A549 (cell line): ENCODE measurements at regions not wholly inside any gene's neighbourhood (a gene's known extent, or its start where the extent isn't known, plus 50 kb on each side); places are given as distances from the start of the nearest gene placed in this dataset.

ENCODE experiments used
- ATAC-seq, 2 experiments: fragments of 200-7000 bp in 1 of 2; fragments of >200 bp in 1 of 2; cut with Nextera tagmentation in 1 of 2; cut with Tn5 transposase in 1 of 2; 3 replicates each; pipeline versions ENCODE4 v1.8.0 to v1.9.1; 2018 to 2020; ENCODE audit warnings: mild to moderate bottlenecking in 1 of 2, moderate library complexity in 1 of 2
- CTCF ChIA-PET: fragments of 300-600 bp; sonication (Branson Sonifier 250); formaldehyde crosslinking; extraction: SDS; loops from one replicate; lab custom pipeline; 2021; ENCODE audit warnings: antibody characterized with exemption, inconsistent platforms; lab: Yijun Ruan, JAX
- POLR2A ChIA-PET: fragments of 350-600 bp; formaldehyde crosslinking; extraction: SDS; loops from one replicate; lab custom pipeline; 2021; ENCODE audit warnings: antibody characterized with exemption, inconsistent platforms; lab: Yijun Ruan, JAX
- DNase-seq, 2 experiments: peaks; one replicate each; pipeline versions ENCODE4 v3.0.0 to v3.0.0-alpha.2; 2011 to 2016; ENCODE audit warnings: low read depth in 1 of 2, low spot score in 1 of 2
- FAIRE-seq: peaks from 2 replicates; lab custom pipeline; 2011; peaks lifted over from hg19 to GRCh38; lab: Jason Lieb, UNC
- H3K27ac ChIP-seq, 2 experiments: fragments of >200 bp; sonication (Bioruptor Twin); formaldehyde crosslinking; 3 replicates each; pipeline ENCODE4 v1.5.1; 2016 to 2017
- H3K4me1 ChIP-seq: fragments of >200 bp; sonication (Bioruptor Twin); formaldehyde crosslinking; 3 replicates; pipeline ENCODE4 v1.6.1; 2016
- H3K4me2 ChIP-seq: fragments of >200 bp; sonication (Bioruptor Twin); formaldehyde crosslinking; 3 replicates; pipeline ENCODE4 v1.6.1; 2016
- H3K4me3 ChIP-seq: fragments of >200 bp; sonication (Bioruptor Twin); formaldehyde crosslinking; 3 replicates; pipeline ENCODE4 v1.5.1; 2016
- H3K9me3 ChIP-seq: fragments of >200 bp; sonication (Bioruptor Twin); formaldehyde crosslinking; 3 replicates; pipeline ENCODE4 v1.6.1; 2016
- CBX2 ChIP-seq: fragments of 200-600 bp; sonication (generic); IDR thresholded peaks from 2 replicates; pipeline ENCODE4 v1.6.1; 2016; ENCODE audit warnings: low read depth, mild to moderate bottlenecking, borderline replicate concordance
- CBX8 ChIP-seq: fragments of 200-600 bp; sonication (generic); IDR thresholded peaks from 2 replicates; pipeline ENCODE4 v1.6.1; 2016
- CEBPB ChIP-seq, 2 experiments: fragments of >200 bp in 1 of 2; sonication (Bioruptor Twin) in 1 of 2; formaldehyde crosslinking in 1 of 2; IDR thresholded peaks; 2 replicates each; pipeline ENCODE4 v1.6.1; 2012 to 2016
- CHD2 ChIP-seq: fragments of 150-350 bp; IDR thresholded peaks from 2 replicates; pipeline ENCODE4 v1.6.1; 2014; ENCODE audit warnings: low read length; ENCODE audit not compliant: partially characterized antibody
- CHD4 ChIP-seq: fragments of 200-600 bp; sonication (generic); IDR thresholded peaks from 2 replicates; pipeline ENCODE4 v1.6.1; 2016; ENCODE audit warnings: antibody characterized with exemption, mild to moderate bottlenecking, borderline replicate concordance
- EHF ChIP-seq: fragments of 250-450 bp; sonication (Bioruptor Pico); IDR thresholded peaks from 2 replicates; pipeline ENCODE4 v1.5.0; 2020; ENCODE audit warnings: mild to moderate bottlenecking
- EHMT2 ChIP-seq: fragments of 200-600 bp; sonication (generic); IDR thresholded peaks from 2 replicates; pipeline ENCODE4 v1.6.1; 2016; ENCODE audit warnings: antibody characterized with exemption, low read depth, mild to moderate bottlenecking, moderate library complexity
- EP300 ChIP-seq, 2 experiments: fragments of >200 bp; sonication (Bioruptor Twin); formaldehyde crosslinking; IDR thresholded peaks; 2 replicates in 1 of 2; 3 replicates in 1 of 2; pipeline ENCODE4 v1.6.1; 2016 to 2017
- ESRRA ChIP-seq: fragments of 150-350 bp; IDR thresholded peaks from 2 replicates; pipeline ENCODE4 v1.6.1; 2014; ENCODE audit warnings: mild to moderate bottlenecking, low read length, borderline replicate concordance
- FOXS1 ChIP-seq: fragments of 250-450 bp; sonication (Bioruptor Pico); IDR thresholded peaks from 2 replicates; pipeline ENCODE4 v1.5.0; 2020; ENCODE audit warnings: mild to moderate bottlenecking, moderate library complexity
- HDAC2 ChIP-seq: fragments of 200-600 bp; sonication (generic); IDR thresholded peaks from 2 replicates; pipeline ENCODE4 v1.6.1; 2016
- JUN ChIP-seq, 2 experiments: fragments of >200 bp; sonication (Bioruptor Twin); formaldehyde crosslinking; IDR thresholded peaks; 2 replicates in 1 of 2; 3 replicates in 1 of 2; pipeline ENCODE4 v1.6.1; 2016 to 2017
- JUNB ChIP-seq: fragments of >200 bp; sonication (Bioruptor Twin); formaldehyde crosslinking; IDR thresholded peaks from 2 replicates; pipeline ENCODE4 v1.6.1; 2016
- NFE2L2 ChIP-seq: fragments of 150-350 bp; conservative IDR thresholded peaks from 2 replicates; pipeline ENCODE4 v1.6.1; 2014; ENCODE audit warnings: low read length
- NPAS2 ChIP-seq: fragments of 250-450 bp; sonication (Bioruptor Pico); IDR thresholded peaks from 2 replicates; pipeline ENCODE4 v1.8.0; 2022; ENCODE audit warnings: mild to moderate bottlenecking, moderate library complexity, borderline replicate concordance
- POLR2AphosphoS2 ChIP-seq: conservative IDR thresholded peaks from 2 replicates; pipeline ENCODE4 v1.6.1; 2012; ENCODE audit warnings: low read length, improper control_type of control experiment, inconsistent platforms
- RCOR1 ChIP-seq: fragments of 150-350 bp; IDR thresholded peaks from 2 replicates; pipeline ENCODE4 v1.6.1; 2014; ENCODE audit warnings: antibody characterized with exemption, low read length, low read depth
- RFX5 ChIP-seq: fragments of 450-650 bp; IDR thresholded peaks from 2 replicates; pipeline ENCODE4 v1.7.1; 2014; ENCODE audit warnings: antibody characterized with exemption, mild to moderate bottlenecking, moderate library complexity
- TFCP2L1 ChIP-seq: fragments of 250-450 bp; sonication (Bioruptor Pico); IDR thresholded peaks from 2 replicates; pipeline ENCODE4 v1.5.0; 2021; ENCODE audit warnings: mild to moderate bottlenecking
- ZFP36 ChIP-seq: fragments of 450-650 bp; IDR thresholded peaks from 2 replicates; pipeline ENCODE4 v1.6.1; 2014; ENCODE audit warnings: borderline replicate concordance; ENCODE audit not compliant: partially characterized antibody
- ZSCAN20 ChIP-seq: fragments of 250-450 bp; sonication (Bioruptor Pico); IDR thresholded peaks from 2 replicates; pipeline ENCODE4 v1.8.0; 2022; ENCODE audit warnings: mild to moderate bottlenecking, moderate library complexity
- WGBS: methylation state at CpG from one replicate; pipeline ENCODE4 v1.1.6; 2017; ENCODE audit errors: missing lambda C conversion rate; 5-methylcytosine and 5-hydroxymethylcytosine counted together
- TF ChIP-seq, protein P1 (sequence below): fragments of >200 bp; sonication (Bioruptor Twin); formaldehyde crosslinking; IDR thresholded peaks from 2 replicates; pipeline ENCODE4 v1.6.1; 2016
- TF ChIP-seq, protein P2 (sequence below): fragments of >200 bp; sonication (Bioruptor Twin); formaldehyde crosslinking; IDR thresholded peaks from 3 replicates; pipeline ENCODE4 v1.6.1; 2016
- TF ChIP-seq, protein P3 (sequence below): fragments of 450-650 bp; IDR thresholded peaks from 2 replicates; pipeline ENCODE4 v1.6.1; 2014; ENCODE audit warnings: antibody characterized with exemption

DNA sequence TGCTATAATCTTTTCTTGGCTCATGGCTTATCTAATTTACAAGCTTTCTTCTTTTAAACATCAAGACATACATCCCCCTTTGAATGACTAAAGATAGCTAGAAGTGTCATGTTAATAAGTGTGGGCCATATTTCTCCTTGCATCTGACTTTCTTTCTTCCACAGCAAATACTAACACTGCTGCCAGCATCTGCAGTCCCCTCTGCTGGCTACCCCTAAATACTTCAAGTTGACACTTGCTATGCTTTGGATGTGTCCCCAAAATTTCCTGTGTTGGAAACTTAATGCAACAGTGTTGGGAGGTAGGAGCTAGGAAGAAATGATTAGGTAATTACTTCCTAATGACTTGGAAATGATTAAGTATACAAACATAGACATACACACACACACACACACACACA, 459.0 kb upstream of the ST8SIA4 start:
- no peak for ATAC-seq
- Histone ChIP-seq H3K4me1 (no peaks in the 10 kb centered on the region), H3K27ac (no peak overlapping the region), H3K4me3 (no peak overlapping the region), H3K9me3 (no peaks in the 10 kb centered on the region), H3K4me2 (no peak overlapping the region)
- TF ChIP-seq CHD2 (no peak), FOXS1 (CRISPR knock-in tag) (no peak), JUN (IDR thresholded peaks at IDR 0.05) (no peak), CHD4 (no peak)
- FAIRE-seq: no peak
- CTCF ChIA-PET: no interaction called here
- POLR2A ChIA-PET: no interaction called here
- peak in 1 of 2 experiments; percentile 2 for DNase-seq

DNA sequence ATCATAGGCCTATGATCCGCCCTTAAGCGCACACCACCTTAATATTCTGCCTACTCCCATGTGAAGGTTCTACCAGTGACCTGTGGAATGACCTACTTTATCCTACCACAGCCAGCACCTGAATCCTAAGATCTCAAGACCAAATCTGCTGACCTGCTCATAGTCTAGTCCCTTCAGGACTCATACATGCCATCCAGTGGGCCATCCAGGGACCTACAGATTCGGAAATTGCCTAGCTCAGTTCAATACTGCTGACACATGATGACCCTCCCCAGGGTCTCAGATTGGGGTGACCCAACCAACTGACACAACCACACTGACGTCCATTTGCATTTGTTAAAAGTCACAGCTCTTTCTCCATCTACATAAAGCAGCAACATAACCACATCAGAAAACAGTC, 443.8 kb upstream of the ST8SIA4 start:
- Histone ChIP-seq H3K4me2 (no peak overlapping the region), H3K27ac (no peak overlapping the region), H3K4me3 (no peak overlapping the region), H3K4me1 (no peaks in the 10 kb centered on the region), H3K9me3 (0 out of 3 replicates have a peak, but pooled peaks cover 5% of the 10 kb centered on the region)
- ChIA-PET CTCF (interaction anchor here (0.7 to 1.8 kb wide), 2 partner anchors 43 to 572 kb away, joined by 3 to 4 read pairs; no protein-coding TSS in a partner anchor), POLR2A (no interaction called here)
- no peak for TF ChIP-seq RCOR1
- no peak for TF ChIP-seq JUNB
- no peak for TF ChIP-seq NFE2L2
- no peak for TF ChIP-seq ZFP36
- TF ChIP-seq TFCP2L1 (CRISPR knock-in tag): no peak
- no peak for TF ChIP-seq POLR2AphosphoS2
- no peak for TF ChIP-seq RFX5
- no peak for TF ChIP-seq EHF (CRISPR knock-in tag)
- TF ChIP-seq HDAC2: no peak
- TF ChIP-seq ZSCAN20 (CRISPR knock-in tag): no peak
- no peak for TF ChIP-seq CHD4
- no peak for TF ChIP-seq CBX2
- DNase-seq (peak in 1 of 2 experiments; percentile 28), ATAC-seq (peak in 1 of 2 experiments; percentile 51; a peak in 3 of 6 replicates), FAIRE-seq (no peak)
- WGBS: 69% methylated on average over 4 of the region's 4 CpGs

DNA sequence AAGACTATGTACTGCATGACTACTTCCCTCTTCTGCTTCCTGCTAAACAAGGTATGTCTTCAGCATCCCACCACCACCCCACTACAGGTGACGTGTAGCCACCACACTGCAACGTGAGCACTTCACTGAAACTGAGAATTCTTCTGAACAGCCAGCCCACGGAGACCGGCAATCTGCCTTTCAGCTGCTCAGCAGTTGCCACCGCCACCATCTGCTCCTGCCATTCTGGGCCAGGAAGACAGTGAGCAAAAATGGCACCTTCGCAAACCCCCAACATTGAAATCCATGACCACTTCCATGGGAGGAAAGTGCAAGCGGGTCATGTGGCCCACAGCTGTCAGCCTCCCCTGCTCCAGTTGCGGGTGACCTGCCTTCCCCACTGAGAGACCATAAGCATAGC, 443.4 kb upstream of the ST8SIA4 start:
- FAIRE-seq: no peak
- no peak for ATAC-seq

More for the DNA sequence above, 443.4 kb upstream of the ST8SIA4 start:
- H3K4me1 ChIP-seq: no peaks in the 10 kb centered on the region
- H3K9me3 ChIP-seq: 0 out of 3 replicates have a peak, but pooled peaks cover 5% of the 10 kb centered on the region
- WGBS: 86% methylated on average over 8 of the region's 8 CpGs
- TF ChIP-seq EHF (CRISPR knock-in tag) (no peak), NPAS2 (CRISPR knock-in tag) (no peak), CBX8 (no peak), CHD4 (no peak), JUN (IDR thresholded peaks at IDR 0.05) (no peak), EP300 (IDR thresholded peaks at IDR 0.05) (no peak), ESRRA (no peak), RFX5 (no peak), ZFP36 (no peak), EHMT2 (no peak), CEBPB (IDR thresholded peaks at IDR 0.05) (no peak)
- TF ChIP-seq, protein P1, sequence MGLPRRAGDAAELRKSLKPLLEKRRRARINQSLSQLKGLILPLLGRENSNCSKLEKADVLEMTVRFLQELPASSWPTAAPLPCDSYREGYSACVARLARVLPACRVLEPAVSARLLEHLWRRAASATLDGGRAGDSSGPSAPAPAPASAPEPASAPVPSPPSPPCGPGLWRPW: no peak
- TF ChIP-seq, protein P2, sequence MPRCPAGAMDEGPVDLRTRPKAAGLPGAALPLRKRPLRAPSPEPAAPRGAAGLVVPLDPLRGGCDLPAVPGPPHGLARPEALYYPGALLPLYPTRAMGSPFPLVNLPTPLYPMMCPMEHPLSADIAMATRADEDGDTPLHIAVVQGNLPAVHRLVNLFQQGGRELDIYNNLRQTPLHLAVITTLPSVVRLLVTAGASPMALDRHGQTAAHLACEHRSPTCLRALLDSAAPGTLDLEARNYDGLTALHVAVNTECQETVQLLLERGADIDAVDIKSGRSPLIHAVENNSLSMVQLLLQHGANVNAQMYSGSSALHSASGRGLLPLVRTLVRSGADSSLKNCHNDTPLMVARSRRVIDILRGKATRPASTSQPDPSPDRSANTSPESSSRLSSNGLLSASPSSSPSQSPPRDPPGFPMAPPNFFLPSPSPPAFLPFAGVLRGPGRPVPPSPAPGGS: no peak
- TF ChIP-seq, protein P3, sequence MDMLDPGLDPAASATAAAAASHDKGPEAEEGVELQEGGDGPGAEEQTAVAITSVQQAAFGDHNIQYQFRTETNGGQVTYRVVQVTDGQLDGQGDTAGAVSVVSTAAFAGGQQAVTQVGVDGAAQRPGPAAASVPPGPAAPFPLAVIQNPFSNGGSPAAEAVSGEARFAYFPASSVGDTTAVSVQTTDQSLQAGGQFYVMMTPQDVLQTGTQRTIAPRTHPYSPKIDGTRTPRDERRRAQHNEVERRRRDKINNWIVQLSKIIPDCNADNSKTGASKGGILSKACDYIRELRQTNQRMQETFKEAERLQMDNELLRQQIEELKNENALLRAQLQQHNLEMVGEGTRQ: no peak
- TF ChIP-seq, all 56 proteins: peak for 0
- ChIA-PET CTCF (no interaction called here), POLR2A (no interaction called here)
- Histone ChIP-seq H3K27ac (no peak overlapping the region), H3K4me2 (no peak overlapping the region), H3K4me3 (no peak overlapping the region)
- DNase-seq: no peak
